HEK293T (cell line): ENCODE measurements at regions not wholly inside any gene's neighbourhood (a gene's known extent, or its start where the extent isn't known, plus 50 kb on each side); places are given as distances from the start of the nearest gene placed in this dataset.

Experiments used
- ARNT ChIP-seq: fragments of 450-650 bp; IDR thresholded peaks from 2 replicates; pipeline ENCODE4 v1.6.1; 2017; ENCODE audit warnings: mild to moderate bottlenecking
- BHLHE40 ChIP-seq: fragments of 450-650 bp; IDR thresholded peaks from 2 replicates; pipeline ENCODE4 v1.6.1; 2016; ENCODE audit warnings: mild to moderate bottlenecking, moderate library complexity, borderline replicate concordance
- CTBP1 ChIP-seq: fragments of 450-650 bp; IDR thresholded peaks from 2 replicates; pipeline ENCODE4 v1.6.1; 2016; ENCODE audit warnings: borderline replicate concordance
- ELF4 ChIP-seq: fragments of 450-650 bp; IDR thresholded peaks from 2 replicates; pipeline ENCODE4 v1.6.1; 2017; ENCODE audit warnings: antibody characterized with exemption
- FOXA1 ChIP-seq: fragments of 450-650 bp; IDR thresholded peaks from 2 replicates; pipeline ENCODE4 v1.6.1; 2016; ENCODE audit warnings: mild to moderate bottlenecking
- FOXM1 ChIP-seq: fragments of 450-650 bp; IDR thresholded peaks from 2 replicates; pipeline ENCODE4 v1.6.1; 2017; ENCODE audit warnings: mild to moderate bottlenecking, borderline replicate concordance
- HDGF ChIP-seq: fragments of 450-650 bp; IDR thresholded peaks from 2 replicates; pipeline ENCODE4 v1.6.1; 2017; ENCODE audit warnings: antibody characterized with exemption, borderline replicate concordance
- L3MBTL2 ChIP-seq: fragments of 450-650 bp; conservative IDR thresholded peaks from 2 replicates; pipeline ENCODE4 v1.6.1; 2016; ENCODE audit warnings: mild to moderate bottlenecking
- NFRKB ChIP-seq: fragments of 450-650 bp; IDR thresholded peaks from 2 replicates; pipeline ENCODE4 v1.6.1; 2016; ENCODE audit warnings: mild to moderate bottlenecking, moderate library complexity
- SP1 ChIP-seq: fragments of 450-650 bp; IDR thresholded peaks from 2 replicates; pipeline ENCODE4 v1.6.1; 2017
- SUZ12 ChIP-seq: fragments of 450-650 bp; IDR thresholded peaks from 2 replicates; pipeline ENCODE4 v1.6.1; 2016; ENCODE audit warnings: mild to moderate bottlenecking
- TARDBP ChIP-seq: fragments of 450-650 bp; IDR thresholded peaks from 2 replicates; pipeline ENCODE4 v1.6.1; 2016
- TF ChIP-seq, protein P1 (sequence below): fragments of 450-650 bp; IDR thresholded peaks from 2 replicates; pipeline ENCODE4 v1.6.1; 2016

- TF ChIP-seq CTBP1 (no peak), HDGF (no peak), TARDBP (no peak), NFRKB (no peak), ARNT (no peak), SP1 (no peak), SUZ12 (no peak), BHLHE40 (no peak), FOXM1 (no peak), ELF4 (no peak), FOXA1 (no peak), L3MBTL2 (no peak)
- TF ChIP-seq, protein P1, sequence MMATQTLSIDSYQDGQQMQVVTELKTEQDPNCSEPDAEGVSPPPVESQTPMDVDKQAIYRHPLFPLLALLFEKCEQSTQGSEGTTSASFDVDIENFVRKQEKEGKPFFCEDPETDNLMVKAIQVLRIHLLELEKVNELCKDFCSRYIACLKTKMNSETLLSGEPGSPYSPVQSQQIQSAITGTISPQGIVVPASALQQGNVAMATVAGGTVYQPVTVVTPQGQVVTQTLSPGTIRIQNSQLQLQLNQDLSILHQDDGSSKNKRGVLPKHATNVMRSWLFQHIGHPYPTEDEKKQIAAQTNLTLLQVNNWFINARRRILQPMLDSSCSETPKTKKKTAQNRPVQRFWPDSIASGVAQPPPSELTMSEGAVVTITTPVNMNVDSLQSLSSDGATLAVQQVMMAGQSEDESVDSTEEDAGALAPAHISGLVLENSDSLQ = no peak
These were observed 84.1 kb upstream of the GALNT13 start for GRCh38 chr2:153787612-153788011.
